ENCODE measurements at regions not wholly inside any gene's neighbourhood (a gene's known extent, or its start where the extent isn't known, plus 50 kb on each side); places are given as distances from the start of the nearest gene placed in this dataset.
"Not testable (repeated sequence)": the region's sequence is repeated elsewhere in the genome, so short reads cannot be mapped to it uniquely, and the experiment has no call there.

DNA sequence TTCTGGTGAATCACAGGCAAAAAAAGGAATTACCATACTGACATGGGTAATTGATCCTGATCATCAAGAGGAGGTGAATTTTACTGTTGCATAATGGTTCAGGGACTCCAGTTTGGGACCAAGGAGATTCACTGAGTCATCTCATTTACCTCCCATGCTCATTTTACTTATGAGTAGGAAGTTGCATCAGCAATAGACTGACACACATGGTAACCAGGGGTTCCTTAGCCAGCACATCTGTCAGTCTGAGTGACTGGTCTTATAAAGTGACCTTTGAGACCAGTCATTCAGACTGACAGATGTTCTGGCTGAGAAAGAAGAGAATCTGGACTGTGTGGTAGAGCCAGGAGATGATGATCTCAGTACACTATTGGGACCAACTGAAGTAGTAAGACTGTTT is 384.6 kb upstream of the CD180 start:
- Histone ChIP-seq H3K36me3 (ENCODE audit: insufficient read depth) (no peaks in the 10 kb centered on the region), H3K4me1 (ENCODE audit: insufficient read depth) (no peaks in the 10 kb centered on the region), H3K27ac (ENCODE audit: low read depth) (no peak overlapping the region), H3K4me3 (ENCODE audit: low read depth, low read length) (no peak overlapping the region)
- DNase-seq (ENCODE audit: extremely low spot score), result no peak

DNA sequence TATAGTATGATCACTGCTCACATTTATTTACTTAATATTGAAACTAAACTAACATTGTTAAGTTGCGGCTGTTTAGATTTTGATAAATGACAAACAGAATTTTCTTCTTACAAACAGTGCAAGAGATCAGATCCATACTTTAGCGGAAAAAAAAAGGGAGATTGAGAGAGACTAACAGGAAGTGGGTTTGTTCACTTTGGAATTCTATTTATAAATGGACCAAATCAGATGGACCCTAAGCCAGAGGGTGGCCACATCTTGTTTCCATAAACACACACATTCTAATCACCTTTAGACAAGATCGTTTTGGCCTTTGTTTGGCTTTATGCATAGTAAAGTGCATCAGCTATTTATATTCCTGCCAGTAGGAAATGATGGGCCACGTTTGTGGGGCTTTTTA is 381.4 kb upstream of the CD180 start:
- no peak for DNase-seq (ENCODE audit: extremely low spot score)
- Histone ChIP-seq H3K4me3 (ENCODE audit: low read depth, low read length) (no peak overlapping the region), H3K27ac (ENCODE audit: low read depth) (no peak overlapping the region), H3K36me3 (ENCODE audit: insufficient read depth) (no peaks in the 10 kb centered on the region), H3K4me1 (ENCODE audit: insufficient read depth) (no peaks in the 10 kb centered on the region)
- WGBS, result 34% methylated on average over 4 of the region's 4 CpGs

- no peak overlapping the region for H3K27ac ChIP-seq (ENCODE audit: low read depth)
- H3K4me3 ChIP-seq (ENCODE audit: low read depth, low read length), result no peak overlapping the region
- DNase-seq (ENCODE audit: extremely low spot score), result no peak
- no peaks in the 10 kb centered on the region for H3K36me3 ChIP-seq (ENCODE audit: insufficient read depth)
- no peaks in the 10 kb centered on the region for H3K4me1 ChIP-seq (ENCODE audit: insufficient read depth)
These were observed 380.8 kb upstream of the CD180 start for GRCh38 chr5:67577424-67577823.

GRCh38 chr5:67576112-67576511 is 379.5 kb upstream of the CD180 start:
- Histone ChIP-seq H3K4me1 (ENCODE audit: insufficient read depth) (no peaks in the 10 kb centered on the region), H3K4me3 (ENCODE audit: low read depth, low read length) (no peak overlapping the region), H3K27ac (ENCODE audit: low read depth) (no peak overlapping the region), H3K36me3 (ENCODE audit: insufficient read depth) (no peaks in the 10 kb centered on the region)
- no peak for DNase-seq (ENCODE audit: extremely low spot score)
- 69% methylated on average over 2 of the region's 2 CpGs for WGBS

DNA sequence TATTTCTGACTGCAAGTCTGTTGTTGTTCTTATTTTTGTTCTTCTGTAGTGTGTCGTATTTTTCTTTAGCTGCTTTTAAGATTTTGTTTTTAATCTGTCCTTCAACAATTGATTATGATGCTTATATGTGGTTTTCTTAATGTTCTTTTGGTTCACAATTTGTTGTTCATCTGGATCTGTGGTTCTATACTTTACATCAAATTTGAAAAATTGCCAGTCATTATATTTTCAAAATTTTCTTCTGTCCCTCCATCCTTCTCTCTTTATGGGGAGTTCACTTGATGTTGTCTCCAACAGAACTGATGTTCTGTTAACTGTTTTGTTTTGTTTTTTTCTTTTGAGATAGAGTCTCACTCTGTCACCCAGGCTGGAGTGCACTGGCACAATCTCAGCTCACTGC is 378.5 kb upstream of the CD180 start:
- H3K36me3 ChIP-seq (ENCODE audit: insufficient read depth), result no peaks in the 10 kb centered on the region
- H3K4me1 ChIP-seq (ENCODE audit: insufficient read depth), result no peaks in the 10 kb centered on the region
- H3K27ac ChIP-seq (ENCODE audit: low read depth), result no peak overlapping the region
- WGBS, result 99% methylated on average over 1 of the region's 1 CpG
- no peak overlapping the region for H3K4me3 ChIP-seq (ENCODE audit: low read depth, low read length)
- DNase-seq (ENCODE audit: extremely low spot score), result no peak

GRCh38 chr5:67561151-67561932 is 364.7 kb upstream of the CD180 start:
- no peak for DNase-seq (ENCODE audit: extremely low spot score)
- WGBS, result 92% methylated on average over 1 of the region's 1 CpG
- no peak overlapping the region for H3K4me3 ChIP-seq (ENCODE audit: low read depth, low read length)
- H3K27ac ChIP-seq (ENCODE audit: low read depth), result no peak overlapping the region
- no peaks in the 10 kb centered on the region for H3K4me1 ChIP-seq (ENCODE audit: insufficient read depth)
- H3K36me3 ChIP-seq (ENCODE audit: insufficient read depth), result no peaks in the 10 kb centered on the region

DNA sequence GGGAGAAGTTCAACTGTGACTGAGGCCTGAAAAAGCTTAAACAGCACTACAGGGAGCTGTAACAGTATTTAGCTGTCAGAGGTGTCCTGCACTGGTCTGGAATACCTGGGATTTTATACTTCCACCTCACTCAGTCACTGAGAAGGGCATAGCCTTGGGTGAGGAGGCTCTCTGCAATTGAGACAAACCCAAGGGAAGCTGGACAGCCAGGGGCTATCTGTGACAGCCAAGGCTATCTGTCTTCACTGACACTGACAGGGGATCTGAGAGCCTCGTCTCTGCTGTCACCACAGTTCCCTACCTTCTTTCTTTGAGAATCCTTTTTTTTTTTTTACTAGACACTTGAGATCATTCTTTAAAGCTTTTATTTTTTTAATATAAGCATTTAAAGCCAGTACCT is 356.2 kb upstream of the CD180 start:
- 97% methylated on average over 1 of the region's 1 CpG for WGBS
- no peak overlapping the region for H3K27ac ChIP-seq (ENCODE audit: low read depth)

GRCh38 chr5:67549947-67550346 is 353.3 kb upstream of the CD180 start:
- Histone ChIP-seq H3K4me3 (ENCODE audit: low read depth, low read length) (no peak overlapping the region), H3K36me3 (ENCODE audit: insufficient read depth) (no peaks in the 10 kb centered on the region), H3K27ac (ENCODE audit: low read depth) (no peak overlapping the region), H3K4me1 (ENCODE audit: insufficient read depth) (no peaks in the 10 kb centered on the region)
- 96% methylated on average over 4 of the region's 4 CpGs for WGBS
- no peak for DNase-seq (ENCODE audit: extremely low spot score)

More for the DNA sequence above, 356.2 kb upstream of the CD180 start:
- no peak overlapping the region for H3K4me3 ChIP-seq (ENCODE audit: low read depth, low read length)
- DNase-seq (ENCODE audit: extremely low spot score), result no peak
- no peaks in the 10 kb centered on the region for H3K36me3 ChIP-seq (ENCODE audit: insufficient read depth)
- no peaks in the 10 kb centered on the region for H3K4me1 ChIP-seq (ENCODE audit: insufficient read depth)

- Histone ChIP-seq H3K4me1 (ENCODE audit: insufficient read depth) (no peaks in the 10 kb centered on the region), H3K36me3 (ENCODE audit: insufficient read depth) (no peaks in the 10 kb centered on the region), H3K4me3 (ENCODE audit: low read depth, low read length) (no peak overlapping the region), H3K27ac (ENCODE audit: low read depth) (no peak overlapping the region)
- DNase-seq (ENCODE audit: extremely low spot score), result no peak
- WGBS, result 73% methylated on average over 3 of the region's 3 CpGs
These were observed 352.7 kb upstream of the CD180 start for GRCh38 chr5:67549296-67549618.

DNA sequence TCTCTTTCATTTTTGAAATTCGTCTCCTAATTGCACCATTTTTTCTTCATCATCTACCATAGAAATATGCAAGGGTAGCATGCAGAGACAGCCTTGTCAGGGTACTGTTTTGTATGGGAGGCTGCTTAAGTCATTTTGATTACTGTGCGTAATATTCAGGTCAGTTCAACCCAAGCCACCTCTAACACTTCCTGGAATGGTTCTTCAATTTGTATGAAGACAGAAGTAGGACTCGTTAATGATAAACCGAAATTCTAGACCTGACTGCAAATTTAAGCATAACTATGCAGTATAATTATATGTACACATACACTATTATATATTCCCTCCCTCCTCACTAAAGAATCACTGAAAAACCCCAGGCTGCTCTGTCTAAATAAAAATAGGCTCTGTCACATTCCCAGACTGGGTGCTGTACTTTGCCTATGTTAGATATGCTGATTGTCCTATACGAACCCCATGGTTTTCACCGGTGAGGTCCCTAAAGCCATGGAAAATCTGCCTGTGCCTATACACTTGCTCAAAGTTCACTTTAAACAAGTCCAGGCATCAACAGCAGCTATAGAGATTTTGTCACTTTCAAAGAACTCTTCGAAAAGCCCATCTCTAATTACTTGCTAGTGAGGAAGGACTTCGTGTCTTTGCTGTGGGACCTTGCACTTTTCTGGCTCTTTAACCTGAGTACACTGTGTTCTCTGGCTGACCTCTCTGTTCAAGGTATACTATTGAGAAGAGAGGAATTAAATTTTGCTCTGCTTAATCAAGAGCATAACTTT is 352.1 kb upstream of the CD180 start:
- H3K36me3 ChIP-seq (ENCODE audit: insufficient read depth), result no peaks in the 10 kb centered on the region
- no peak for DNase-seq (ENCODE audit: extremely low spot score)
- H3K4me3 ChIP-seq (ENCODE audit: low read depth, low read length), result no peak overlapping the region
- 85% methylated on average over 8 of the region's 8 CpGs for WGBS
- H3K27ac ChIP-seq (ENCODE audit: low read depth), result no peak overlapping the region
- H3K4me1 ChIP-seq (ENCODE audit: insufficient read depth), result no peaks in the 10 kb centered on the region

GRCh38 chr5:67547682-67548081 is 351.1 kb upstream of the CD180 start:
- H3K36me3 ChIP-seq (ENCODE audit: insufficient read depth), result no peaks in the 10 kb centered on the region
- H3K4me3 ChIP-seq (ENCODE audit: low read depth, low read length), result no peak overlapping the region
- no peak for DNase-seq (ENCODE audit: extremely low spot score)
- WGBS, result 94% methylated on average over 1 of the region's 1 CpG
- no peak overlapping the region for H3K27ac ChIP-seq (ENCODE audit: low read depth)
- H3K4me1 ChIP-seq (ENCODE audit: insufficient read depth), result no peaks in the 10 kb centered on the region

DNA sequence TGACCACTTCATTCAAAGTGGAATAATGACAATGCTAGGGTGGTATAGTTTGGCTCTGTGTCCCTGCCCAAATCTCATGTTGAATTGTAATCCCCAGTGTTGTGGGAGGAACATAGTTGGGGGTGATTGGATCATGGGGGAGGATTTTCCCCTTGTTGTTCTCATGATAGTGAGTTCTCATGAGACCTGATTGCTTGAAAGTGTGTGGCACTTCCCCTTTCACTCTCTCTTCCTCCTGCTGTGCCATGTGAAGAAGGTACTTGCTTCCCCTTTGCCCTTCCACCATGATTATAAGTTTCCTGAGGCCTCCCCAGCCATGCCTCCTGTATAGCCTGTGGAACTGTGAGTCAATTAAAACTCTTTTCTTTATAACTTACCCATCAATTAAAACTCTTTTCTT is 348.3 kb upstream of the CD180 start:
- not testable (repeated sequence) for H3K4me1 ChIP-seq (ENCODE audit: insufficient read depth)

GRCh38 chr5:67543720-67544270 is 347.2 kb upstream of the CD180 start:
- 71% methylated on average over 5 of the region's 5 CpGs for WGBS
- Histone ChIP-seq H3K27ac (ENCODE audit: low read depth) (no peak overlapping the region), H3K36me3 (ENCODE audit: insufficient read depth) (no peaks in the 10 kb centered on the region), H3K4me3 (ENCODE audit: low read depth, low read length) (no peak overlapping the region), H3K4me1 (ENCODE audit: insufficient read depth) (no peaks in the 10 kb centered on the region)
- no peak for DNase-seq (ENCODE audit: extremely low spot score)

More for the DNA sequence above, 348.3 kb upstream of the CD180 start:
- not testable (repeated sequence) for H3K4me3 ChIP-seq (ENCODE audit: low read depth, low read length); H3K36me3 ChIP-seq (ENCODE audit: insufficient read depth); H3K27ac ChIP-seq (ENCODE audit: low read depth); DNase-seq (ENCODE audit: extremely low spot score)

- WGBS, result 78% methylated on average over 3 of the region's 3 CpGs
- no peak for DNase-seq (ENCODE audit: extremely low spot score)
- Histone ChIP-seq H3K4me3 (ENCODE audit: low read depth, low read length) (no peak overlapping the region), H3K4me1 (ENCODE audit: insufficient read depth) (peaks cover 1% of the 10 kb centered on the region), H3K36me3 (ENCODE audit: insufficient read depth) (no peaks in the 10 kb centered on the region), H3K27ac (ENCODE audit: low read depth) (no peak overlapping the region)
These were observed 345.9 kb upstream of the CD180 start for GRCh38 chr5:67542479-67542878.

Measured in urinary bladder (tissue), 3 donors.